ENCODE measurements at regions not wholly inside any gene's neighbourhood (a gene's known extent, or its start where the extent isn't known, plus 50 kb on each side); places are given as distances from the start of the nearest gene placed in this dataset.

GRCh38 chr11:121770939-121771595 lies 318.3 kb upstream of the SORL1-AS1 start:
- TF ChIP-seq CTCF (IDR thresholded peaks at IDR 0.05) (no peak), EZH2 (IDR thresholded peaks at IDR 0.05; ENCODE audit: borderline replicate concordance, insufficient read depth, low read depth, low read length, poor library complexity, severe bottlenecking) (no peak)
